Prostate gland (tissue), 2 donors: ENCODE measurements at regions not wholly inside any gene's neighbourhood (a gene's known extent, or its start where the extent isn't known, plus 50 kb on each side); places are given as distances from the start of the nearest gene placed in this dataset.
A peak's percentile ranks its signal among the peaks of the same experiment; 100 is the strongest.

Source experiments
- DNase-seq: peaks from one replicate; pipeline ENCODE4 v3.0.0-alpha.2; 2019; ENCODE audit warnings: low spot score
- H3K27ac ChIP-seq, 2 donors: fragments of 200-600 bp; sonication (generic); 2 replicates each; pipeline ENCODE4 v1.5.1; 2017 to 2019
- H3K27me3 ChIP-seq: fragments of 200-600 bp; sonication (generic); replicated peaks from 2 replicates; pipeline ENCODE4 v1.5.1; 2019; ENCODE audit not compliant: insufficient read depth
- H3K36me3 ChIP-seq, 2 donors: fragments of 200-600 bp; sonication (generic); 1 replicate in 1 of 2; 2 replicates in 1 of 2; pipeline versions ENCODE4 v1.5.1 to v1.8.1; 2017 to 2019
- H3K4me1 ChIP-seq: fragments of 200-600 bp; sonication (generic); replicated peaks from 2 replicates; pipeline ENCODE4 v1.5.1; 2019
- H3K4me3 ChIP-seq, 2 donors: fragments of 200-600 bp; sonication (generic); 2 replicates each; pipeline ENCODE4 v1.5.1; 2017 to 2019
- H3K9me3 ChIP-seq: fragments of 200-600 bp; sonication (generic); 2 replicates; pipeline ENCODE4 v1.5.1; 2017
- CTCF ChIP-seq, 4 experiments: fragments of 200-600 bp in 2 of 4; fragments of 450-650 bp in 2 of 4; sonication (generic) in 2 of 4; IDR thresholded peaks; 1 replicate in 3 of 4; 2 replicates in 1 of 4; pipeline ENCODE4 v1.5.1; 2016 to 2019; ENCODE audit warnings: antibody characterized with exemption in 4 of 4, mild to moderate bottlenecking in 2 of 4, moderate library complexity in 2 of 4
- POLR2A ChIP-seq: fragments of 450-650 bp; IDR thresholded peaks from one replicate; pipeline ENCODE4 v1.6.1; 2016; ENCODE audit warnings: antibody characterized with exemption, mild to moderate bottlenecking
- POLR2AphosphoS5 ChIP-seq: sonication (generic); formaldehyde crosslinking; IDR thresholded peaks from one replicate; pipeline ENCODE4 v1.6.1; 2017; ENCODE audit warnings: antibody characterized with exemption
- WGBS: methylation state at CpG from one replicate; pipeline ENCODE4 v1.1.5; 2018; 5-methylcytosine and 5-hydroxymethylcytosine counted together
- intact Hi-C: fragments of 100-400 bp; cut with DNase I; formaldehyde crosslinking; loops from one replicate; pipeline ENCODE4 v1.14.2; 2022

GRCh38 chr4:38313999-38314561, 349.9 kb upstream of the KLF3 start:
- WGBS: 66% methylated on average over 4 of the region's 4 CpGs
- H3K27me3 ChIP-seq: no peaks in the 10 kb centered on the region
- H3K4me3 ChIP-seq: no peak overlapping the region
- H3K36me3 ChIP-seq: no peaks in the 10 kb centered on the region
- H3K9me3 ChIP-seq: no peaks in the 10 kb centered on the region
- TF ChIP-seq POLR2A: no peak
- no peak for TF ChIP-seq POLR2AphosphoS5
- TF ChIP-seq CTCF (IDR thresholded peaks at IDR 0.05): no peak
- H3K4me1 ChIP-seq: no peaks in the 10 kb centered on the region
- intact Hi-C loops: no loop called here
- no peak for DNase-seq
- peak overlapping the region in 1 of 2 donors; percentile 24 for H3K27ac ChIP-seq

- intact Hi-C loops: loop anchor here (5.0 kb wide), 2 partner anchors 127 to 418 kb away; no protein-coding TSS in a partner anchor
- peak overlapping the region in 1 of 2 donors; percentile 24 for H3K27ac ChIP-seq
- 41% methylated on average over 5 of the region's 5 CpGs for WGBS
- H3K4me1 ChIP-seq: no peaks in the 10 kb centered on the region
- peak; percentile 46 for DNase-seq
- no peaks in the 10 kb centered on the region for H3K9me3 ChIP-seq
- no peaks in the 10 kb centered on the region for H3K36me3 ChIP-seq
- no peaks in the 10 kb centered on the region for H3K27me3 ChIP-seq
- TF ChIP-seq CTCF (IDR thresholded peaks at IDR 0.05): no peak
- TF ChIP-seq POLR2AphosphoS5: peak; percentile 39
- no peak overlapping the region for H3K4me3 ChIP-seq
Observed at GRCh38 chr4:38314663-38315062, 349.3 kb upstream of the KLF3 start.

- no peaks in the 10 kb centered on the region for H3K9me3 ChIP-seq
- H3K27me3 ChIP-seq: no peaks in the 10 kb centered on the region
- no peak overlapping the region for H3K4me3 ChIP-seq
- H3K27ac ChIP-seq: no peak overlapping the region
- no peak for TF ChIP-seq POLR2AphosphoS5
- no peak for TF ChIP-seq CTCF (IDR thresholded peaks at IDR 0.05)
- TF ChIP-seq POLR2A: no peak
- no peaks in the 10 kb centered on the region for H3K36me3 ChIP-seq
- peaks cover 2% of the 10 kb centered on the region for H3K4me1 ChIP-seq
- no peak for DNase-seq
- intact Hi-C loops: loop anchor here (5.0 kb wide), 2 partner anchors 128 to 417 kb away; no protein-coding TSS in a partner anchor
- WGBS: 80% methylated on average over 5 of the region's 5 CpGs
Observed at GRCh38 chr4:38315286-38315685, 348.7 kb upstream of the KLF3 start.

- H3K4me3 ChIP-seq: no peak overlapping the region
- no peaks in the 10 kb centered on the region for H3K9me3 ChIP-seq
- no peak for DNase-seq
- intact Hi-C loops: loop anchor here (5.0 kb wide), 2 partner anchors 129 to 416 kb away; no protein-coding TSS in a partner anchor
- TF ChIP-seq CTCF (IDR thresholded peaks at IDR 0.05) (no peak), POLR2AphosphoS5 (no peak), POLR2A (no peak)
- no peak overlapping the region for H3K27ac ChIP-seq
- H3K27me3 ChIP-seq: no peaks in the 10 kb centered on the region
- no peaks in the 10 kb centered on the region for H3K36me3 ChIP-seq
- peaks cover 2% of the 10 kb centered on the region for H3K4me1 ChIP-seq
- 91% methylated on average over 5 of the region's 5 CpGs for WGBS
Observed at GRCh38 chr4:38316045-38316444, 348.0 kb upstream of the KLF3 start.

GRCh38 chr4:38317041-38317674, 346.8 kb upstream of the KLF3 start:
- no peaks in the 10 kb centered on the region for H3K36me3 ChIP-seq
- TF ChIP-seq POLR2AphosphoS5 (no peak), POLR2A (no peak), CTCF (IDR thresholded peaks at IDR 0.05) (no peak)

More at GRCh38 chr4:38317041-38317674, 346.8 kb upstream of the KLF3 start:
- H3K27ac ChIP-seq: no peak overlapping the region
- WGBS: 94% methylated on average over 3 of the region's 3 CpGs
- no peaks in the 10 kb centered on the region for H3K9me3 ChIP-seq
- no peaks in the 10 kb centered on the region for H3K27me3 ChIP-seq
- no peak for DNase-seq
- H3K4me1 ChIP-seq: peaks cover 2% of the 10 kb centered on the region
- H3K4me3 ChIP-seq: no peak overlapping the region
- intact Hi-C loops: loop anchor here (5.0 kb wide), 2 partner anchors 130 to 415 kb away; no protein-coding TSS in a partner anchor
